ENCODE measurements at regions not wholly inside any gene's neighbourhood (a gene's known extent, or its start where the extent isn't known, plus 50 kb on each side); places are given as distances from the start of the nearest gene placed in this dataset.
"Not testable (repeated sequence)": the region's sequence is repeated elsewhere in the genome, so short reads cannot be mapped to it uniquely, and the experiment has no call there.

- not testable (repeated sequence) for DNase-seq
Measured at GRCh38 chr11:67940440-67940839, 63.5 kb downstream of the UNC93B1 start.

GRCh38 chr11:67938964-67939363, 64.9 kb downstream of the UNC93B1 start:
- not testable (repeated sequence) for DNase-seq

- not testable (repeated sequence) for DNase-seq
Measured at GRCh38 chr11:67938371-67938770, 65.5 kb downstream of the UNC93B1 start.

- DNase-seq: not testable (repeated sequence)
Measured at GRCh38 chr11:67923565-67923964, 80.3 kb downstream of the UNC93B1 start.

DNA sequence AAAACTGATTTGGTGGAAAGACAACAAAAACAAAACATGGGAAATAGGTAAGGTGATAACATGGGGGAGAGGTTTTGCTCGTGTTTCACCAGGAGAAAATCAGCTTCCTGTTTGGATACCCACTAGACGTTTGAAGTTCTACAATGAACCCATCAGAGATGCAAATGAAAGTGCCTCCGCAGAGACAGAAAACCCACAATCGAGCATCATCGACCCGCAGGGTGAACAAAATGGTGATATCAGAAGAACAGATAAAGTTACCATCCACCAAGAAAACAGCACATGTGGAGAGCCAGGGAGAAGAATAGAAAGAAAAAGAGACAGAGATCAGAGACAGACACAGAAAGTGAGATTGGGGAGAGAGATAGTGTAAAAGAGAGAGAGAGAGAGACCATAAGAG, 83.4 kb downstream of the UNC93B1 start:
- DNase-seq: not testable (repeated sequence)

GRCh38 chr11:67912184-67912583, 91.7 kb downstream of the UNC93B1 start:
- DNase-seq: not testable (repeated sequence)

- DNase-seq: not testable (repeated sequence)
Measured at GRCh38 chr11:67911211-67911610, 92.7 kb downstream of the UNC93B1 start.

- DNase-seq: not testable (repeated sequence)
Measured at GRCh38 chr11:67910803-67911202, 93.1 kb downstream of the UNC93B1 start.

GRCh38 chr11:67906969-67907368, 96.9 kb downstream of the UNC93B1 start:
- not testable (repeated sequence) for DNase-seq

DNA sequence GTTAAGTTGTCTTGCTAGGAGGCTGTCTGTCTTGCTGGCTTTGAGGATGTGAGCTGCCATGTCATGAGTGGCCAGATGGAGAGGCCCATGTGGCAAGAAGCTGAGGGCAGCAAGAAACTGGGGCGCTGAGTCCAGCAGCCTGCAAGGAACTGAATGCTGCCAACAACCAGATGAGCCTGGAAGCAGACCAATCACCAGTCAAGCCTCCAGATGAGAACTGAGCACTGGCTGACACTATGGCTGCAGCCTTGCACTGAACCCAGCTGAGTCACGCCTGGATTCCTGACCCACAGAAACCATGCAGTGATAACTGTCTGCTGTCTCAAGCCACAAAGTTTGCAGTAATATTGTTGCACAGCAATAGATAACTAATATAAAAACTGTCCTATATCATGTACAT, 104.4 kb downstream of the UNC93B1 start:
- not testable (repeated sequence) for DNase-seq

DNA sequence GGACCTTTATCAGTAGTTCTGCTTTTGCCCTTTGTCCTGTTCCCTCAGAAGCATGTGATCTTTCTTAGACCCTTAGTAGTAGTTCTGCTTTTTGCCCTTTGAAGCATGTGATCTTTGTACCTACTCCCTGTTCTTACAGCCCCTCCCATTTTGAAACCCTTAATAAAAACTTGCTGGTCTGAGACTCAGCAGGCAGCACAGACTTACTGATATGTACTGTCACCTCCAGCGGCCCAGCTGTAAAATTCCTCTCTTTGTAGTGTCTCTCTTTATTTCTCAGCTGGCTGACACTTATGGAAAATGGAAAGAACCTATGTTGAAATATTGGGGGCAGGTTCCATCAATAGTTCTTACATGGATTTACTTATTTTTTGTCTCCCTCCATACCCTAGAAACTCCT, 110.4 kb downstream of the UNC93B1 start:
- not testable (repeated sequence) for DNase-seq

- DNase-seq: not testable (repeated sequence)
Measured at GRCh38 chr11:67889646-67890045, 114.3 kb downstream of the UNC93B1 start.

DNA sequence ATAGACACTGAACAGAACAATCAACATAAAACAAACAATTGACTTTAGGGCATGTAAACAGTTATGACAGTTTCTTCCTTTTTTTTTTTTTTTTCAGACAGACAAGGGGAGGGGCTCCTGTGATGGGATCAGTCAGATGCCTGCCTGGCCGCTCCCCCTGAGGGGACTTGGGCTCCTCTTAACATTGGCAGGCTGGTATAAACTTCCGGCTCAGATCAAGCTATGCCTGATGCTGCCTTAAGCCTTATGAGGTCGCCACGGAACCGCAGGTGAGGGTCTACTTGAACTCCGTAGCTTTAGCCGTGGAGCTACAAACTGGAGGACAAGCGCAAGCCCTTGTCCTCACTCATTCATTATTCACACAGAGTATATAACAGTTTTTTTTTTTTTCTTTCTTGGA, 115.8 kb downstream of the UNC93B1 start:
- not testable (repeated sequence) for DNase-seq

DNA sequence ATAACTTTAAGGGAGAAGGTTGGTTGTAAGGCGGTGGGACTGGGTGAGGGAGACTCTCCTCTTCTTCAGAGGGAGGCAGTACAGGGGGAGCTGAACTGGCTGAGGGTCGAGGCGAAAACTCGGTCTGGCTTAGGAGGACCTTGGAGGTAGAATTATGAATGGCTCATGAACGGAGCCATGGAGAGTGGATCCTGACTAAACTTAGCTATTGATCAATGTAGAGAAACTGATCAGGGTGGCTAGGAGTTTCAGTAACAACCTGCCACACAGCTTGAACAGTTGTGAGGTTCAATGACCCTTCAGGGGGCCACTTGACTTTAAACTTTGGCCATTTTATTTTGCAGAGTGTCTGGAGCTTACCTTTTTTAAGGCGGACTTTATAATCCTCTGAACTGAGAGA, 117.2 kb downstream of the UNC93B1 start:
- not testable (repeated sequence) for DNase-seq

GRCh38 chr11:67886207-67886606, 117.7 kb downstream of the UNC93B1 start:
- not testable (repeated sequence) for DNase-seq

GRCh38 chr11:67885574-67885973, 118.3 kb downstream of the UNC93B1 start:
- DNase-seq: not testable (repeated sequence)

GRCh38 chr11:67884761-67885558, 118.9 kb downstream of the UNC93B1 start:
- peak; percentile 35 for DNase-seq

DNA sequence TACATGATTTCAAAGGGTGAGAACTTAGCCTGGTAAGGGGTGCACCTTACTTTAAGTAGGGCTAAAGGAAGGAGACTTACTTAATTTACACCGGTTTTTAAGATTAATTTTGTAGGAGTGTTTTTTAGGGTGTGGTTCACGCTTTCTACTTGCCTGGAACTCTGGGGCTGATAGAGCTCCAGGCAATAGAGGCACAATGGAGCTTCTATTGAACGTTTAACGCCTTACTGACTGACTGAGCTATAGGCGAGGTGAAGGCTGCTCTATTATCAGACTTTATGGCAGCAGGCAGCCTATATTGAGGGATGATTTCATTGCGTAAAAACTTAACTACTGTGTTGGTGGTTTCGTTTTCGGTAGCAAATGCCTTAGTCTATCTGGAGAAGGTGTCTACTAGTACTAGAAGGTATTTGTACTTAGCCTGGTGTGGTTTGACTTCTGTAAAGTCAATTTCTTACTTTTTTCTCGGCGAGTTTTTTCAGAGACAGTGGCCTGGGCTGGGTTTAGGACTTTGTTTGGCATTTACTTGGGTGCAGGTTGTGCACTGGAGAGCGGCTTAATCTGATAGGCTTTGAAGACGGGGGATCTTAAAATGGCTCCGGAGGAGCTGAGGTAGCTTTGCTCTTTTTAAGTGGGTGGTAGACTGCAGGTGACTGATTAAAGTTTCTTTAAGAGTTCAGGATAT, 119.7 kb downstream of the UNC93B1 start:
- not testable (repeated sequence) for DNase-seq

DNA sequence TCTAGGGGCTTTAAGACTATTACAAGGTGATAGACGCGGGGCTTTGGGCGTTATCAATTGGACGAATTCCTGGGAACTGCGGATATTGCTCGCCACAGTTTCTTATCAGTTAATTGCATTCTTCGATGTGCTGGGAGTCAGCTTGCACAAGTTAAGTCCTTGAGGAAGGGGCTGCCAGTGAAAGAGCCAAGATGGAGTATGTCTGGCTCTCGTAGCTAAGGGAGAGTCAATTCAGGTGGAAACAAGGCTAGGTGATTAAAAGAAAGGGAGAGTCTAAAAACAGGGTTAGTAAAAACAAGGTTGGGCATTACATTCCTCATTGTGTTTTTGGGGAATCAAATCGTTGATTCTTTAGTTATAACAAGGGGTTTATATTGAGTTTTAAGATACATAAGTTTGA, 121.6 kb downstream of the UNC93B1 start:
- DNase-seq: not testable (repeated sequence)

DNA sequence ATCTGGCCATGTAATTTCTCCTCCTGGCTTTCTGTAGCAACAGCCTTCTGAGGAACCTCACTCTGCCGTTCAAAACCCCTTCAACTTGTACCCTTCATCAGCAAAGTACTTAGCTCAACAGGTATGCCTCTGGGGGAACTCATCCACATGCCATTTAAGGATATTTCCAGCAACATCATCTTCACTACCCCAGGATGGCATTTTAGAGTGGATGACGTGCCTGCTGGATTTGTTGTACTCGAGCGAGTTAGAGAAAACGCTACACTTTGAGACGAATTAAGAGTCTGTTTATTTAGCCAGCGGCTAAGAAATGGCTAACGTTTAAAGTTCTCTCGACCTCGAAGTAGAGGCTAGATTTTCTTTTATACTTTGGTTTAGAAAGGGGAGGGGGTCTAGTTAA, 122.1 kb downstream of the UNC93B1 start:
- not testable (repeated sequence) for DNase-seq

- not testable (repeated sequence) for DNase-seq
Measured at GRCh38 chr11:67880594-67881196, 123.2 kb downstream of the UNC93B1 start.

DNA sequence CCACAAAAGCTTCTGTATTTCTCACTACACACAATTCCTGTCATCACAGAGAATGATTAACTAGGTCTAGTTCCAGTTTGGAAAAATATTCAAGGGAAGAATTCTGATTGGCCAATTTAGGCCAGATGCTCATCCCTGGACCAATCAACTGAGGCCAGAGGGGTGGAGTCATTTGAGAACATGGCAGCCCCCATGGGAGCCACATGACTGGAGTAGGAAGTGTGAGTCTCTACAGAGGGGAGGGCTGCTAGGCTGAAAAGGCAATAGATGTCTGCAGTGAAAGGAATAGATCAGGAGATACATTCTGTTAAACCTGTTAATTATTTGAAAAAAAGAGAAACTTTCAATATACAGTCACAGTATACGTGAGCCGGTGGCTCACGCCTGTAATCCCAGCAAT, 125.2 kb downstream of the UNC93B1 start:
- not testable (repeated sequence) for DNase-seq

DNA sequence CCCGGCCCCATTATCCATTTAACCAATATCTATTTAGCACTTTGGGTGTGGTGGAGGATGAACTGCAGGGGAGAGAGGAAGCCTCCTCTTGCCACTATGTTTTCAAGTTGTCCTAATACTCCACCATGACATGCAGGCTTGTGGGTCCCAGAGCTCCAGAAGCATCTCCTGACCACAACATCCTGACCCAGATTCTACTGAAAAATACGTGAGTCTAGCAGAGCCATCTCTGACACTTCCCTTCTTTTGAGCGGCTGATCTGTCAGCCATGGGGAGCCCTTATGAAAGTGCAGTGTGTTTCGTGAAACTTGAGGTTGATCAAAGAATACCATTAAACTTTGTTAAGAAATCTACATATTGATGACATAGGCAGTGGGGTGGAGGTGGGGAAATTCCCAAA, 126.6 kb downstream of the UNC93B1 start:
- DNase-seq: not testable (repeated sequence)

DNA sequence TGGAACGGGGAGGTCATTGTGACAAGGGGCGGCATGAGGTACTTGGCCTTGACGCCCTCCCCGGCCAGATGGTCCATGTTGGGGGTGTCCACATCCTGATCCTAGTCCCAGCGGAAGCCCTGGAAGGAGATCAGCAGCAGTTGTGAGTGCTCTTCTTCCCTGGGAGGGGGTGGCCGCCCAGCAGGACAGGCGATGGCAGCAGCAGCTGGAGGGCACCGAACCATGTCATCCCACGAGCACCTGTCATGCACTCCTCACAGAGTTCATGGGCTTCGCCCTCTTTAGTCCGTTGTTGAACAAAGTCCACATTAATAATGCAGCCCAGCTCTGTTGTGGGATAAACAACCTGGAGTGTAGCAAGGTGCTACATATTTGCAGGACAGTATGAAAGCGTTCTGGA, 130.7 kb downstream of the UNC93B1 start:
- not testable (repeated sequence) for DNase-seq
